Activated CD4-positive, alpha-beta T cell treated with anti-CD3 and anti-CD28 coated beads, Interleukin-2, Interleukin-4, amounts not matched to agents 100 ng/mL and 50 ng/mL, durations not matched to agents 16 hours and 8 hours (primary cell): ENCODE measurements at regions not wholly inside any gene's neighbourhood (a gene's known extent, or its start where the extent isn't known, plus 50 kb on each side); places are given as distances from the start of the nearest gene placed in this dataset.

Experiments used
- DNase-seq: peaks from one replicate; pipeline ENCODE4 v3.0.0-alpha.2; 2020; ENCODE audit warnings: low spot score

GRCh38 chr3:177992993-177993970 lies 543.0 kb upstream of the KCNMB2 start:
- no peak for DNase-seq

GRCh38 chr3:177994976-177995375 lies 541.3 kb upstream of the KCNMB2 start:
- no peak for DNase-seq

- DNase-seq: no peak
Measured at GRCh38 chr3:177995381-177996085, 540.7 kb upstream of the KCNMB2 start.

- peak; percentile 73 for DNase-seq
Measured at GRCh38 chr3:178001670-178002101, 534.5 kb upstream of the KCNMB2 start.

- no peak for DNase-seq
Measured at GRCh38 chr3:178002113-178002512, 534.1 kb upstream of the KCNMB2 start.

- no peak for DNase-seq
Measured at GRCh38 chr3:178003756-178004155, 532.5 kb upstream of the KCNMB2 start.

- DNase-seq: no peak
Measured at GRCh38 chr3:178005961-178006360, 530.3 kb upstream of the KCNMB2 start.

- no peak for DNase-seq
Measured at GRCh38 chr3:178010306-178010705, 525.9 kb upstream of the KCNMB2 start.

GRCh38 chr3:178019645-178020044 lies 516.6 kb upstream of the KCNMB2 start:
- DNase-seq: no peak

- no peak for DNase-seq
Measured at GRCh38 chr3:178022599-178022998, 513.6 kb upstream of the KCNMB2 start.

- no peak for DNase-seq
Measured at GRCh38 chr3:178028933-178029332, 507.3 kb upstream of the KCNMB2 start.

- DNase-seq: no peak
Measured at GRCh38 chr3:178036451-178037144, 499.6 kb upstream of the KCNMB2 start.

GRCh38 chr3:178041931-178042330 lies 494.3 kb upstream of the KCNMB2 start:
- DNase-seq: no peak

- DNase-seq: no peak
Measured at GRCh38 chr3:178042376-178042775, 493.9 kb upstream of the KCNMB2 start.

- no peak for DNase-seq
Measured at GRCh38 chr3:178043084-178043483, 493.2 kb upstream of the KCNMB2 start.

GRCh38 chr3:178044320-178044719 lies 491.9 kb upstream of the KCNMB2 start:
- no peak for DNase-seq

GRCh38 chr3:178047496-178047895 lies 488.7 kb upstream of the KCNMB2 start:
- DNase-seq: no peak

- DNase-seq: no peak
Measured at GRCh38 chr3:178048768-178049167, 487.5 kb upstream of the KCNMB2 start.

GRCh38 chr3:178054471-178054870 lies 481.8 kb upstream of the KCNMB2 start:
- no peak for DNase-seq

GRCh38 chr3:178055939-178056338 lies 480.3 kb upstream of the KCNMB2 start:
- no peak for DNase-seq

- no peak for DNase-seq
Measured at GRCh38 chr3:178056868-178057267, 479.4 kb upstream of the KCNMB2 start.

GRCh38 chr3:178058629-178059028 lies 477.6 kb upstream of the KCNMB2 start:
- no peak for DNase-seq

- DNase-seq: no peak
Measured at GRCh38 chr3:178059119-178059518, 477.1 kb upstream of the KCNMB2 start.
